ENCODE measurements at regions not wholly inside any gene's neighbourhood (a gene's known extent, or its start where the extent isn't known, plus 50 kb on each side); places are given as distances from the start of the nearest gene placed in this dataset.

DNA sequence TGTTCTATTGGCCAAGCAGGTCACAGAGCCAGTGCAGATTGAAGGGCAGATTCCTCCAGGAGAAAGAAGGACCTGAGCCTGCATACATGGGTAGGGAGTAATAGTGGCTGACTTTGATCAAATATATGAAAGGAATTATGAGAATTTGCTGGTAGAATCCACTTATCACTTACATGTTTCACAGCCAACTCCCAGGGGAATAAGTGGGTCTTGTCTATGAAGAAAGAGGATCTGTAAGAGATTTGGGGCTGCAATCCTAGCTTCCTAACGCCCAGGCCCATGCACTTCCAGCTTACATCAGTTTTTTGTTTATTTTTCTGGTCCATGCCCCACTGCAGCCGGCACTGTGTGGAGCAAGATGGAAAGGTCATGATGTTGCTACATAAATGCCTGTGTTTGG is 107.9 kb upstream of the SYNDIG1 start:
- no peaks in the 10 kb centered on the region for H3K9me3 ChIP-seq (ENCODE audit: low read depth)
- no peak for TF ChIP-seq CTCF (IDR thresholded peaks at IDR 0.05; ENCODE audit: low read depth, low read length)

DNA sequence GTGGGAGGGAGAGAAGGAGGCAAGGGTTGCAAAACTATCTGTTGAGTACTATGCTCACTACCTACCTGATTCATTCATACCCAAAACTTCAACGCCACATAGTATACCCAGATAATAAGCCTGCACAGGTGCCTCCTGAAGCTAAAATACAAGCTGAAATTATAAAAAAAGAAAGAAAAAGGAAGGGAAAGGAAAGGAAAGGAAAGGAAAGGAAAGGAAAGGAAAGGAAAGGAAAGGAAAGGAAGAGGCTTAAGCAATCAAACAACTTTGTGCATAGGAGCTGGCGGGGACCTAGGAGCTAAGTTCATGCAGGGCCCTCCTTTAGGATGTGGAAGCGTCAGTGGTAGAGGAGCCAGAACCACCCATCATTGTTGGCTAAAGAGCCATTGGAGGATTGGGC is 108.9 kb upstream of the SYNDIG1 start:
- H3K4me1 ChIP-seq (ENCODE audit: low read depth): no peaks in the 10 kb centered on the region
- H3K27ac ChIP-seq: no peak overlapping the region
- peaks cover 2% of the 10 kb centered on the region for H3K27me3 ChIP-seq
- no peak overlapping the region for H3K4me3 ChIP-seq
- H3K36me3 ChIP-seq: no peaks in the 10 kb centered on the region
- DNase-seq (ENCODE audit: low read depth in 1 of 2, low spot score in 1 of 2): no peak
- H3K9me3 ChIP-seq (ENCODE audit: low read depth): no peaks in the 10 kb centered on the region
- no peak for TF ChIP-seq CTCF (IDR thresholded peaks at IDR 0.05; ENCODE audit: low read depth, low read length)

More for the DNA sequence above, 107.9 kb upstream of the SYNDIG1 start:
- peaks cover 2% of the 10 kb centered on the region for H3K27me3 ChIP-seq
- no peak overlapping the region for H3K4me3 ChIP-seq
- no peaks in the 10 kb centered on the region for H3K36me3 ChIP-seq
- no peaks in the 10 kb centered on the region for H3K4me1 ChIP-seq (ENCODE audit: low read depth)
- no peak for DNase-seq (ENCODE audit: low read depth in 1 of 2, low spot score in 1 of 2)
- H3K27ac ChIP-seq: no peak overlapping the region

- Histone ChIP-seq H3K4me3 (no peak overlapping the region), H3K4me1 (ENCODE audit: low read depth) (no peaks in the 10 kb centered on the region), H3K27me3 (peaks cover 2% of the 10 kb centered on the region), H3K9me3 (ENCODE audit: low read depth) (no peaks in the 10 kb centered on the region), H3K27ac (no peak overlapping the region), H3K36me3 (no peaks in the 10 kb centered on the region)
- no peak for TF ChIP-seq CTCF (IDR thresholded peaks at IDR 0.05; ENCODE audit: low read depth, low read length)
- no peak for DNase-seq (ENCODE audit: low read depth in 1 of 2, low spot score in 1 of 2)
These were observed 110.0 kb upstream of the SYNDIG1 start for GRCh38 chr20:24359321-24360027.

DNA sequence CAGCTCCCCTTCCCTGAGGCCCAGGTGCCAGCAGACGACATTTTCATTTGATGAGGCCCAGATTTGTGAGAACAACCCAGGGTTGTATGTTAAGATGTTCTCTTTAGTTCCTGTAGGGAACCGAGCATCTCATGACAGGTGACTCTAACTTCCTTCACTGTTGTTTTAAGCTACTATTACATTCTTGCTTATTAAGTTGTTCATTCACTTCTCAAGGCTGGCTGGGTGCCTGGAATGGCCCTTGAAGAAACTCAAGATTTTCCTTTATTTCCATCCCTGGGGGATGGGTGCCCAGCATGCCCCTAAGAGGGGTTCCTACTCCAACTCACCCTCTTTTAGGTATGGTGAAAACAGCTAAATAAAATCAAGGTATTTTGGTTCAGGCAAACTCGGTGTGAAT is 111.5 kb upstream of the SYNDIG1 start:
- no peaks in the 10 kb centered on the region for H3K9me3 ChIP-seq (ENCODE audit: low read depth)
- H3K27ac ChIP-seq: no peak overlapping the region
- H3K4me1 ChIP-seq (ENCODE audit: low read depth): no peaks in the 10 kb centered on the region
- no peaks in the 10 kb centered on the region for H3K36me3 ChIP-seq
- peaks cover 2% of the 10 kb centered on the region for H3K27me3 ChIP-seq
- no peak overlapping the region for H3K4me3 ChIP-seq
- TF ChIP-seq CTCF (IDR thresholded peaks at IDR 0.05; ENCODE audit: low read depth, low read length): no peak
- DNase-seq (ENCODE audit: low read depth in 1 of 2, low spot score in 1 of 2): no peak

DNA sequence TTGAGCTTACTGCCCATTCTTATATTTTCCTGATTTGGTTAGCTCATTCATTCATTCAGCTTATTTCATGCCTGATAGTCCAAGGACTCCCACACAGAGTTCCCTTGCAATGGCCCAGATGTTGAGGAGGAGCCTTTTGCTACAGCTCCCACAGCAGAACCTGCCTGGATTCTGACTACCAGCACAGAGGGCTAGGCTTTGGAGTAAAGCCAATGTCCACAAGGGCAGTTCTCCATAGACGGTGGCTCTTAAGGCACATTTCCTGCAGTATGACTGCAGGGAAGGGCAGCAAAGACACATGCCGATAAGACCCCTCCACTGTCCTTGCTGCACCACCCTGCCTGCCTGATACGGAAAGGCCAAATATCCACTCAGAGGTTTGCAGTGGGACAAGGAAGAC is 112.3 kb upstream of the SYNDIG1 start:
- no peaks in the 10 kb centered on the region for H3K4me1 ChIP-seq (ENCODE audit: low read depth)
- H3K27ac ChIP-seq: no peak overlapping the region
- no peak overlapping the region for H3K4me3 ChIP-seq
- H3K9me3 ChIP-seq (ENCODE audit: low read depth): no peaks in the 10 kb centered on the region
- peaks cover 2% of the 10 kb centered on the region for H3K27me3 ChIP-seq
- H3K36me3 ChIP-seq: no peaks in the 10 kb centered on the region
- no peak for DNase-seq (ENCODE audit: low read depth in 1 of 2, low spot score in 1 of 2)
- no peak for TF ChIP-seq CTCF (IDR thresholded peaks at IDR 0.05; ENCODE audit: low read depth, low read length)

Data from cardiac muscle cell (in vitro differentiated cells and primary cell).